ENCODE measurements at regions not wholly inside any gene's neighbourhood (a gene's known extent, or its start where the extent isn't known, plus 50 kb on each side); places are given as distances from the start of the nearest gene placed in this dataset.
A peak's percentile ranks its signal among the peaks of the same experiment; 100 is the strongest.
"Not testable (repeated sequence)": the region's sequence is repeated elsewhere in the genome, so short reads cannot be mapped to it uniquely, and the experiment has no call there.

GRCh38 chr12:91882910-91883309 lies 262.7 kb downstream of the BTG1 start:
- no peak for DNase-seq

GRCh38 chr12:91880528-91880927 lies 265.1 kb downstream of the BTG1 start:
- DNase-seq: no peak

DNA sequence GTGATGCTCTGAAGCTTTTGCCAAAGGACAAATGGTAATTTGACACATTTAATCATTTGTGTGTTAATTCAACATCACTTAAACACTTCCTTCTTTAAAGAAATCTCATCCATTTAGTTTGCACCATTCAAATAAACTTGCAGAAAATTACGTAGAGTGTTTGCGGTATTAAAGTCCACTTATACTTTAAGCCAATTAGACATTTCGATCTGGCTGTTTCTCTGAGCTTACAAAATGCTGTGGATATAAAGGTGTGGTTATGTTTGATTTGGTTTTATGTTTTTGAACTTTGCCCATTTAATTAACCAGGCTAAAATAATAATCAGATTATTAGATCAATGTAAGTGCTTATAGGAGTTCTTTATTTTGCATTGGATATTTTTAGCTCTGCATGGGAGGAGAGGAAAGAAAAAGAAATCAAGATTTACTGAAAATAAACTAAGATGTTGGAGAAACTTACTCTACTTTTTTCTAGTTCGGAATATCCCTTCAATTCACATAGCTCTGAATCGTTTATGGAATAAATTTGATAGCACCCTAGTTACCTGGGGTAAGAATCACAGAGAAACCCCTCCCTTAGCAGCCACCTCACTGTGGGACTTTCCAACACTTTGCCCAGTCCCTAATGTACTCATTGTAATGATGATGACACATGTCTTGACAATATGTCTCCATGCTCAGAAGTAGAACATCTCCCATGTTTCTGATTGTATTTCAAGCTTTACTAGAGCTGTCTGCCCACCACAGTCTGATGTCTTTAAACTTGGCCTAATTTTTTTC lies 268.0 kb downstream of the BTG1 start:
- DNase-seq: peak; percentile 20

- DNase-seq: peak; percentile 76
Measured at GRCh38 chr12:91877022-91877421, 268.6 kb downstream of the BTG1 start.

DNA sequence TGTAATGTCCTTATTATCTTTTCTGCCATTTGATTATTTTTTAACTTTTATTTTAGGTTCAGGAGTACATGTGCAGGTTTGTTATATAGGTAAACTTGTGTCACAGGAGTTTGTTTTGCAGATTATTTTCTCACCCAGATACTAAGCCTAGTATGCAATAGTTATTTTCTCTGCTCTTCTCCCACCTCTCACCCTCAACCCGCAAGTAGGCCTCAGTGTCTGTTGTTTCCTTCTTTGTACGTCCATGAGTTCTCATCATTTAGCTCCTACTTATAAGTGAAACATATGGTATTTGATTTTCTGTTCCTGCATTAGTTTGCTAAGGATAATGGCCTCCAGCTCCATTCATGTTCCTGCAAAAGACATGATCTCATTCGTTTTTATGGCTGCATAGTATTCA lies 270.0 kb downstream of the BTG1 start:
- not testable (repeated sequence) for DNase-seq

GRCh38 chr12:91874086-91874865 lies 271.4 kb downstream of the BTG1 start:
- no peak for DNase-seq

GRCh38 chr12:91871751-91872150 lies 273.9 kb downstream of the BTG1 start:
- no peak for DNase-seq

- DNase-seq: no peak
Measured at GRCh38 chr12:91870872-91871707, 274.6 kb downstream of the BTG1 start.

DNA sequence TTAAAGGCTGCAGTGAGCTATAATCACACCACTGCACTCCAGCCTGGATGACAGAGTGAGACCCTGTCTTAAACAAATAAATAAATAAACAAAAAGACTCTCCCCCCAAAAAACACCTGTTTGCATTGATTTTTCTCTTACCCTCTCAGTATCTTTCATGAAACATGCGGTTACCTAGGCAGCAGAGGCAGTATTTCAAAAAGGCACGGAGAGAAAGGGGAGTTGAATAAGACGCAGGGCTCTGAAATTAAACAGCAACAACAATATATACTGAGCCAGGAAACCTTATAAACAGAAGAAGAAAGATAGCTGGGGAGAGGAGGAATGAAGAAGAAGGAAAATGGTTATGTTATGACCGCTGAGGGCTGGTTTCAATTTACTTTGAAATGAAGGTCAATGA lies 277.6 kb downstream of the BTG1 start:
- DNase-seq: no peak

- no peak for DNase-seq
Measured at GRCh38 chr12:91866566-91866965, 279.1 kb downstream of the BTG1 start.

DNA sequence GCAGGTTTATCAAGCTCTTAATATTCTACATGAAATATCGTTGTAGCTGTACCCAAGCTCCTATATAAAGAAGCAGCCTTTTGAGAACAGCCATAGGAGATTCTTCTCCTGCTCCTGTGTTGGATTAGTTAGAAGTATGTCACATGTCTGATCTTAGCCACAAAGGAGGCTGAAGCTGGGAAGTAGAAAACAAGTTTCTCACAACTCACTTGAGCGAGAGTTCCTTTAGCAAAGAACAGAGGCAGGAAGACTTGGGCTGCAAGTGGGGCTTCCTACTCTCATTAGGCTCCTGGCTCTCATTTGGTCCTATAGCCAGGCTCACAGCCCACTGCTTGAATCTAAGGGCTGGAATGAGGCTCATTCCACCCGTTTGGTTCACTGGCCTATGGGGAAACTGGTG lies 281.9 kb downstream of the BTG1 start:
- DNase-seq: no peak

DNA sequence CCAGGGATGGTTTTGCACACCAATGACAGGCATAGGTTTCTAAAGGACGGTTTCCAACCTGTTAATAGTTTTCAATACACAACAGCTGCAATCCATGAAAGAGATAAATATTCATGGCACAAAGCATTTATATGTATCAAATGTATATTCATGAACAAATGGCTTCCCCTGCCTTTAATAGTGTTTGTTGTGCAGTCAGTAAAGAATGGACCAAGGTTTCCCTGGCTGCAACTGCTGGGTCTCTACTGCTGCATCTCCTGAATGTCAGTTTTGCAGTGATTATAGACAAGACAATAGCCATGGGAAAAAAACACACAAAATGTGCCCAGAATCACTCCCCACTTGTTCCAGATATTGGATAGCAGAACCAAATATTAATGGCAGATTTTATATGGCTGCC lies 284.1 kb downstream of the BTG1 start:
- no peak for DNase-seq

GRCh38 chr12:91859347-91859746 lies 286.3 kb downstream of the BTG1 start:
- DNase-seq: no peak

GRCh38 chr12:91857813-91858542 lies 287.7 kb downstream of the BTG1 start:
- DNase-seq: no peak

- DNase-seq: no peak
Measured at GRCh38 chr12:91854725-91855124, 290.9 kb downstream of the BTG1 start.

- DNase-seq: no peak
Measured at GRCh38 chr12:91853350-91854127, 292.1 kb downstream of the BTG1 start.

- DNase-seq: no peak
Measured at GRCh38 chr12:91852634-91853033, 293.0 kb downstream of the BTG1 start.

DNA sequence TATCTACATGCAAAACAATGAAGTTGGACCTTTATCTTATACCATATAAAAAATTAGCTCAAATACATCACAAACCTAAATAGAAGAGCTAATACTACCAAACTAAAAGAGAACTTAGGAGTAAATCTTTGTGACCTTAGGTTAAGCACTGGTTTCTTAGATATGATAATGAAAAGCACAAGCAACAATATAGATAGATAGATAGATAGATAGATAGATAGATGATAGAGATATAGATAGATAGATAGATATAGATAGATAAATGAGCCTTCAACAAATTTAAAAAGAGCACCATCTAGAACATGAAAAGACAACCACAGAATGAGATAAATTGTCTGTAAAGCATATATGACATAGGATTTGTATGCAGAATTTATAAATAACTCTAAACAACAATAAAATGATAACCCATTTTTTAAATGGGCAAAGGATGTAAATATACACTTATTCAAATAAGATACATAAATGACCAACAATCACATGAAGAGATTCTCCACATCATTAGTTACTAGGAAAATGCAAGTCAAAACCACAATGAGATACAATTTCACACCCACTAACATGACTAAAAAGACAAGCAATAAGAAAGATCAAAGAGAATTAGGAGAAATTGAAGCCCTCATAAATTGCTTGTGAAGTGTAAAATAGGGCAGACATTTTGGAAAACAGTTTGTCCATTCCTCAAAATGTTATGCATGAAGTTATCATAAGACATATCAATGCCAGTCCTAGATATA lies 293.7 kb downstream of the BTG1 start:
- DNase-seq: no peak

GRCh38 chr12:91846466-91847055 lies 299.1 kb downstream of the BTG1 start:
- DNase-seq: no peak

DNA sequence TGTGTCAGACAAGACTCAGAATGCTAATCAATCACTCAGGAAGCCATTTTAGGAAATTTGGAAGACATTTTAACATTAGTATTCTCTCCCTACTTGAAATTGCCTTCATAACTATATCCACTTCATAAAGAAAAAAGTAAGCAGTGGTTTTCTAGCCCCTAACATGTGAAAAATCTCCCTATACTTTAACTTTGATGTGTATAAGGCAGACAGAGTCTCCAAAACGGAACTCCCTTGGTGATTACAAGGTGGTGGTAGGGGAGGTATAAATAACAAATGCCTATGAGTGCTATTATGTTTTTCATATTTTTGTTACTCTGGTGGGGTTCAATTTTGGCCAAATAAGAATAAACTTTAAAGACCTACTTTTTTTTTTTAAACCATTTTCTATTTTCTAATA lies 300.3 kb downstream of the BTG1 start:
- DNase-seq: no peak

GRCh38 chr12:91841822-91842221 lies 303.8 kb downstream of the BTG1 start:
- no peak for DNase-seq

Measured in stimulated activated naive CD4-positive, alpha-beta T cell treated with Interleukin-2 at 50 U/mL for 16 hours (primary cell).